Right lobe of liver (tissue), 4 donors: ENCODE measurements at regions not wholly inside any gene's neighbourhood (a gene's known extent, or its start where the extent isn't known, plus 50 kb on each side); places are given as distances from the start of the nearest gene placed in this dataset.

Source experiments
- POLR2A ChIP-seq: fragments of 450-650 bp; IDR thresholded peaks from one replicate; pipeline ENCODE4 v1.6.1; 2017; ENCODE audit warnings: antibody characterized with exemption, mild to moderate bottlenecking
- TF ChIP-seq, protein P1 (sequence below), 4 donors: fragments of 200-600 bp in 3 of 4; fragments of 450-650 bp in 1 of 4; IDR thresholded peaks; one replicate each; pipeline versions ENCODE4 v1.5.1 to v1.8.0; 2016 to 2022; ENCODE audit warnings: antibody characterized with exemption in 4 of 4, mild to moderate bottlenecking in 2 of 4
- donor health status: DM: no; HTN: no; CAD: no.
- donor health status: DM: no; HTN: no; CAD: no.
- donor health status: DM: no; HTN: yes; CAD: no.

DNA sequence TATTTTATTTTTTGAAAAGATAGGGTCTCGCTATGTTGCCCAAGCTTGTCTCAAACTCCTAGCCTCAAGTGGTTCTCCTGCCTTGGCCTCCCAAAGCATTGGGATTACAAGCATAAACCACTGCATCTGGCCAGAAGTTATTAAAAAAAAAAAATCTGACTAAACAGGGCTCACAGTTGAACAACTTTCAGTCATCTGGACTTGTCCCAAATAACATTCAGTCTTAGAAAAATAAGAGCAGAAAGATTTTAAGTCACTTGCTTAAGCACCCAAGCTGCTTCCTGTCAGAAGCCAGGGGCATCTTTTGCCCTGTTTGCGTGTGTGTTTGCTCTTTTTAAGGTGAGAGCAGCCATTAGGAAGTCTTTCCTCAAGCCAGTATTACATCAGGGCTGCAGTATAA lies 286.8 kb downstream of the LMO4 start:
- TF ChIP-seq POLR2A: no peak
- TF ChIP-seq, protein P1, sequence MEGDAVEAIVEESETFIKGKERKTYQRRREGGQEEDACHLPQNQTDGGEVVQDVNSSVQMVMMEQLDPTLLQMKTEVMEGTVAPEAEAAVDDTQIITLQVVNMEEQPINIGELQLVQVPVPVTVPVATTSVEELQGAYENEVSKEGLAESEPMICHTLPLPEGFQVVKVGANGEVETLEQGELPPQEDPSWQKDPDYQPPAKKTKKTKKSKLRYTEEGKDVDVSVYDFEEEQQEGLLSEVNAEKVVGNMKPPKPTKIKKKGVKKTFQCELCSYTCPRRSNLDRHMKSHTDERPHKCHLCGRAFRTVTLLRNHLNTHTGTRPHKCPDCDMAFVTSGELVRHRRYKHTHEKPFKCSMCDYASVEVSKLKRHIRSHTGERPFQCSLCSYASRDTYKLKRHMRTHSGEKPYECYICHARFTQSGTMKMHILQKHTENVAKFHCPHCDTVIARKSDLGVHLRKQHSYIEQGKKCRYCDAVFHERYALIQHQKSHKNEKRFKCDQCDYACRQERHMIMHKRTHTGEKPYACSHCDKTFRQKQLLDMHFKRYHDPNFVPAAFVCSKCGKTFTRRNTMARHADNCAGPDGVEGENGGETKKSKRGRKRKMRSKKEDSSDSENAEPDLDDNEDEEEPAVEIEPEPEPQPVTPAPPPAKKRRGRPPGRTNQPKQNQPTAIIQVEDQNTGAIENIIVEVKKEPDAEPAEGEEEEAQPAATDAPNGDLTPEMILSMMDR (IDR thresholded peaks at IDR 0.05): no peak
